SK-N-SH treated with all-trans-retinoic acid at 6 μM for 48 hours (cell line): ENCODE measurements at regions not wholly inside any gene's neighbourhood (a gene's known extent, or its start where the extent isn't known, plus 50 kb on each side); places are given as distances from the start of the nearest gene placed in this dataset.

Experiments used
- BACH2 ChIP-seq: fragments of 250-450 bp; sonication (Bioruptor Pico); IDR thresholded peaks from 2 replicates; pipeline ENCODE4 v1.9.0; 2021; ENCODE audit warnings: mild to moderate bottlenecking, borderline replicate concordance
- CREB5 ChIP-seq: fragments of 250-450 bp; sonication (Bioruptor Pico); IDR thresholded peaks from 2 replicates; pipeline ENCODE4 v1.5.1; 2020; ENCODE audit warnings: low read depth, mild to moderate bottlenecking, moderate library complexity
- GLIS3 ChIP-seq: fragments of 250-450 bp; sonication (Bioruptor Pico); IDR thresholded peaks from 2 replicates; pipeline ENCODE4 v1.5.0; 2020; ENCODE audit warnings: mild to moderate bottlenecking, moderate library complexity
- PATZ1 ChIP-seq: fragments of 250-450 bp; sonication (Bioruptor Pico); IDR thresholded peaks from 2 replicates; pipeline ENCODE4 v1.8.0; 2020; ENCODE audit warnings: mild to moderate bottlenecking, moderate library complexity, borderline replicate concordance
- POU6F1 ChIP-seq: fragments of 250-450 bp; sonication (Bioruptor Pico); IDR thresholded peaks from 2 replicates; pipeline ENCODE4 v1.8.0; 2021; ENCODE audit warnings: low read depth, mild to moderate bottlenecking, moderate library complexity, borderline replicate concordance
- RARB ChIP-seq: fragments of 250-450 bp; sonication (Bioruptor Pico); IDR thresholded peaks from 2 replicates; pipeline ENCODE4 v1.8.0; 2021; ENCODE audit warnings: mild to moderate bottlenecking, moderate library complexity
- ZC3H10 ChIP-seq: fragments of 250-450 bp; sonication (Bioruptor Pico); IDR thresholded peaks from 2 replicates; pipeline ENCODE4 v1.5.1; 2021; ENCODE audit warnings: mild to moderate bottlenecking, moderate library complexity
- ZFP3 ChIP-seq: fragments of 250-450 bp; sonication (Bioruptor Pico); IDR thresholded peaks from 2 replicates; pipeline ENCODE4 v1.5.0; 2020; ENCODE audit warnings: mild to moderate bottlenecking, moderate library complexity
- ZFP30 ChIP-seq: fragments of 450-650 bp; formaldehyde crosslinking; IDR thresholded peaks from 2 replicates; pipeline ENCODE4 v1.5.0; 2022; ENCODE audit warnings: mild to moderate bottlenecking, moderate library complexity

GRCh38 chr6:44525761-44526351 is 138.3 kb downstream of the CDC5L start:
- TF ChIP-seq ZFP30 (CRISPR knock-in tag) (no peak), CREB5 (CRISPR knock-in tag) (no peak), RARB (CRISPR knock-in tag) (no peak), ZFP3 (CRISPR knock-in tag) (no peak), ZC3H10 (CRISPR knock-in tag) (no peak), PATZ1 (CRISPR knock-in tag) (no peak), BACH2 (no peak), POU6F1 (CRISPR knock-in tag) (no peak), GLIS3 (CRISPR knock-in tag) (no peak)
